Lower lobe of right lung (tissue), 2 donors: ENCODE measurements at regions not wholly inside any gene's neighbourhood (a gene's known extent, or its start where the extent isn't known, plus 50 kb on each side); places are given as distances from the start of the nearest gene placed in this dataset.

ENCODE experiments used
- ATAC-seq, 2 donors: fragments of 200-7000 bp; cut with Tn5 transposase; one replicate each; pipeline ENCODE4 v1.9.1; 2020 to 2022; ENCODE audit warnings: mild to moderate bottlenecking in 2 of 2, moderate library complexity in 2 of 2
- DNase-seq: peaks from one replicate; pipeline ENCODE4 v3.0.0-alpha.2; 2020
- H3K27ac ChIP-seq: fragments of 200-600 bp; one replicate; pipeline ENCODE4 v1.8.0; 2022
- H3K27me3 ChIP-seq: fragments of 200-600 bp; one replicate; pipeline ENCODE4 v1.8.0; 2022; ENCODE audit warnings: low read depth
- H3K36me3 ChIP-seq: fragments of 200-600 bp; one replicate; pipeline ENCODE4 v1.8.0; 2022; ENCODE audit warnings: mild to moderate bottlenecking
- H3K4me1 ChIP-seq: fragments of 200-600 bp; one replicate; pipeline ENCODE4 v1.8.0; 2022
- H3K4me3 ChIP-seq: fragments of 200-600 bp; one replicate; pipeline ENCODE4 v1.8.0; 2022; ENCODE audit warnings: mild to moderate bottlenecking
- H3K9me3 ChIP-seq: fragments of 200-600 bp; one replicate; pipeline ENCODE4 v1.8.0; 2022
- intact Hi-C: fragments of 100-400 bp; cut with DNase I; formaldehyde crosslinking; loops from one replicate; pipeline ENCODE4 v1.11.0; 2022
- TF ChIP-seq, protein P1 (sequence below): fragments of 200-600 bp; IDR thresholded peaks from one replicate; pipeline ENCODE4 v1.8.0; 2022; ENCODE audit warnings: antibody characterized with exemption, mild to moderate bottlenecking
- donor health status: DM: no; HTN: yes; CAD: no; lungs with severe emphysema.

DNA sequence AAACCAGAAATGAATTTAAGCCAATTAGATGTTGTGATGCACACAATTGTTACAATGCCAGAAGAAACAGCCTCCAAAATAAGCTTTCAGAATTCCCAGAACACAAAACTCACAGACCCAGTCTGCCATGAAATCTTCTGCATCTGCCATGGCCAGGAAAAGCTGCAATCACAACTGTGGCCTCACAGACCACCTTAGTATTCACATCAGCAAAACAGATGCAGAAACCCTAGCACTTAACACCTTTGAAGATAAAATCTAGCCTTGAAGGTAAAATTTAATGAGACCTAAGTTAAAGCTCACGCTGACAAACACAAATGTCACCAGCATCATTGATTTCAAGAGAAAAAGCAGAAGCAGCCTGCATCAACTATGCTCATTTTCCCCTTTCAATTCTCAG lies 566.8 kb upstream of the TMPRSS15 start:
- no peaks in the 10 kb centered on the region for H3K4me1 ChIP-seq
- intact Hi-C loops, result no loop called here
- DNase-seq, result no peak
- TF ChIP-seq, protein P1, sequence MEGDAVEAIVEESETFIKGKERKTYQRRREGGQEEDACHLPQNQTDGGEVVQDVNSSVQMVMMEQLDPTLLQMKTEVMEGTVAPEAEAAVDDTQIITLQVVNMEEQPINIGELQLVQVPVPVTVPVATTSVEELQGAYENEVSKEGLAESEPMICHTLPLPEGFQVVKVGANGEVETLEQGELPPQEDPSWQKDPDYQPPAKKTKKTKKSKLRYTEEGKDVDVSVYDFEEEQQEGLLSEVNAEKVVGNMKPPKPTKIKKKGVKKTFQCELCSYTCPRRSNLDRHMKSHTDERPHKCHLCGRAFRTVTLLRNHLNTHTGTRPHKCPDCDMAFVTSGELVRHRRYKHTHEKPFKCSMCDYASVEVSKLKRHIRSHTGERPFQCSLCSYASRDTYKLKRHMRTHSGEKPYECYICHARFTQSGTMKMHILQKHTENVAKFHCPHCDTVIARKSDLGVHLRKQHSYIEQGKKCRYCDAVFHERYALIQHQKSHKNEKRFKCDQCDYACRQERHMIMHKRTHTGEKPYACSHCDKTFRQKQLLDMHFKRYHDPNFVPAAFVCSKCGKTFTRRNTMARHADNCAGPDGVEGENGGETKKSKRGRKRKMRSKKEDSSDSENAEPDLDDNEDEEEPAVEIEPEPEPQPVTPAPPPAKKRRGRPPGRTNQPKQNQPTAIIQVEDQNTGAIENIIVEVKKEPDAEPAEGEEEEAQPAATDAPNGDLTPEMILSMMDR, result no peak
- H3K27ac ChIP-seq, result no peak overlapping the region
- H3K27me3 ChIP-seq, result no peaks in the 10 kb centered on the region
- ATAC-seq, result no peak
- H3K9me3 ChIP-seq, result no peaks in the 10 kb centered on the region
- no peaks in the 10 kb centered on the region for H3K36me3 ChIP-seq
- H3K4me3 ChIP-seq, result no peak overlapping the region

DNA sequence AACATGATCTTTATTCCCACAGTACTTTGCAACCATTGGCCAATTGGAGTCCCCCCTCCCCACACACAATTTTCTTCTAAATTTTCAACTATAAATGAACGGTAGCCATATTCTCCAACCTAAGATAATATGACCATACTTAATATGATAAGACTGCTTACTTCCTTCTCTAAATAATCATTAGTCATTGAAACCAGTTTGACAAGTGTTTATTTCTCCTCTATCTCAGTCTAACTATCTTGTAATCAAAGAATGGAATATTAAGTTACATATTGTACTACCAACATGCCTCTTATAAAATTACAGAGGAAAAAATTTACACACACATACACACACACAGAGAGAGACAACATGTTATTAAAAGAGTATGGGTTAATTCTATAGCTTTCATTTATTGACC lies 567.4 kb upstream of the TMPRSS15 start:
- no peaks in the 10 kb centered on the region for H3K36me3 ChIP-seq
- no peak for ATAC-seq

DNA sequence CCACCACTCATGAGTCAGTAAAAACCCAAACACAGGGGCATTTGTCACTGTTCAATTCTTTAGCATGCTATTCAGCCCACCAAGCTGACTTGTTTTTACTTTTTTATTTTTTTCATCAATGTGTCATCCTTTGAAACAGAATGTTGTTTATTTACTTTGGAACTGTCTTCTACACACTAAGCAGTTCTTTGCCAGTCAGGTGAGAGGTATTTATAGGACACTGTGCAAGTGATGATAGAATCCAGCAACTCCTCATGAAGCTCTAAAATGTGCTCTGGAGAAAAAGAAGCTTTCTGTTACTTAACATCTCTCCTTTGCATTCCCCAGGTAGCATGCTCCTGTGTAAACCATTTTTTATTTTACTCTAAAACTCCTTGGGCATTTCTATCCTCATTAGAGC lies 582.0 kb upstream of the TMPRSS15 start:
- Histone ChIP-seq H3K27me3 (no peaks in the 10 kb centered on the region), H3K9me3 (no peaks in the 10 kb centered on the region), H3K27ac (no peak overlapping the region), H3K4me3 (no peak overlapping the region), H3K36me3 (no peaks in the 10 kb centered on the region), H3K4me1 (no peaks in the 10 kb centered on the region)
- DNase-seq, result no peak
- TF ChIP-seq, protein P1, result no peak
- intact Hi-C loops, result no loop called here
- ATAC-seq, result no peak

More for the DNA sequence above, 567.4 kb upstream of the TMPRSS15 start:
- intact Hi-C loops, result no loop called here
- Histone ChIP-seq H3K27me3 (no peaks in the 10 kb centered on the region), H3K4me1 (no peaks in the 10 kb centered on the region), H3K27ac (no peak overlapping the region), H3K9me3 (no peaks in the 10 kb centered on the region), H3K4me3 (no peak overlapping the region)
- TF ChIP-seq, protein P1, result no peak
- no peak for DNase-seq

DNA sequence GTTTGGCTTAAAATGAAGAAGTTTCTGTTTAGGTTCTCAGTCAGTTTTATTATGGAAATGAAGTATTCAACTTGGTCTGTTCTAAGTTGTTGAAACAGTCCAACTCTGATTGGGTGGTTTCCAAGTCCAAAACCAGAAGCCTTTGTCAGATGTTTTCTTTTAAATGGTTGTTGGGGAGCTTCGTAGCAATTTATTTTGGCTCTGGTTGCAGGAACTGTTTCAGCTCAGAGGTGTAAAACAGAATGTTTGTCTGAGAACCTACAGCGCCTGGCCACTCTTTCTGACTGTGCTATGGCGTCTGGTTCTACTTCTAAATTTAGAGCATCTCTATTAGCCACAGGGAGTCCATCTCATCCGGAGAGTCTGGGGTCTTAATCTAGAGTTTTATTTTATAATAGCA lies 582.6 kb upstream of the TMPRSS15 start:
- Histone ChIP-seq H3K36me3 (no peaks in the 10 kb centered on the region), H3K27ac (no peak overlapping the region), H3K4me3 (no peak overlapping the region), H3K9me3 (no peaks in the 10 kb centered on the region), H3K4me1 (no peaks in the 10 kb centered on the region), H3K27me3 (no peaks in the 10 kb centered on the region)
- ATAC-seq, result no peak
- intact Hi-C loops, result no loop called here
- no peak for DNase-seq
- TF ChIP-seq, protein P1, result no peak

DNA sequence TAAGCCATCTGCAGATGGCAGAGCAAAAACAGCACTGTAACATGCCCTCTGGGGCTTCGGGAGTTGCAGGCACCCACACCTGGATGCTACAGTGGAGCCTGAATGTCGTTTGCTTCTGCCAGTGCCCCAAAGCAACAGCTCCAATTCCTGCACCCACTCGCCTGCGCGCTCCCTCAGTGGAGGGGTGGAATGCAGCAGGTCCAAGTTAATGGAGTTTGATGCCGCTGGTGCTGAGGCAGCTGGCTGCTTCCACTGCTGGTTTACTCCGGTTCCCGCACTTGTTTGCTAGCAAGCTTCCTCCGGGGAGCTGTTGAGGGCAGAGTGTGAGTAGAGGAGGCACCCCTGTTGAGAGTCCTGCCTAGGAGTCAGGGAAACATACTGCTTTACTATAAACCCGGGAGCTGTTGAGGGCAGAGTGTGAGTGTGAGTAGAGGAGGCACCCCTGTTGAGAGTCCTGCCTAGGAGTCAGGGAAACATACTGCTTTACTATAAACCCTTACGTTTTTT lies 584.0 kb upstream of the TMPRSS15 start:
- Histone ChIP-seq H3K4me3 (no peak overlapping the region), H3K27me3 (no peaks in the 10 kb centered on the region), H3K4me1 (no peaks in the 10 kb centered on the region), H3K9me3 (no peaks in the 10 kb centered on the region), H3K36me3 (no peaks in the 10 kb centered on the region), H3K27ac (no peak overlapping the region)
- intact Hi-C loops, result no loop called here
- no peak for ATAC-seq
- TF ChIP-seq, protein P1, result no peak
- DNase-seq, result no peak
